ENCODE measurements at regions not wholly inside any gene's neighbourhood (a gene's known extent, or its start where the extent isn't known, plus 50 kb on each side); places are given as distances from the start of the nearest gene placed in this dataset.

- Histone ChIP-seq H3K4me3 (no peak overlapping the region), H3K4me1 (no peaks in the 10 kb centered on the region), H3K27ac (replicated peaks) (no peak overlapping the region), H3K9me3 (replicated peaks) (no peaks in the 10 kb centered on the region), H3K36me3 (no peaks in the 10 kb centered on the region), H3K27me3 (ENCODE audit: low read depth) (peaks cover 47% of the 10 kb centered on the region)
- TF ChIP-seq, protein P1, sequence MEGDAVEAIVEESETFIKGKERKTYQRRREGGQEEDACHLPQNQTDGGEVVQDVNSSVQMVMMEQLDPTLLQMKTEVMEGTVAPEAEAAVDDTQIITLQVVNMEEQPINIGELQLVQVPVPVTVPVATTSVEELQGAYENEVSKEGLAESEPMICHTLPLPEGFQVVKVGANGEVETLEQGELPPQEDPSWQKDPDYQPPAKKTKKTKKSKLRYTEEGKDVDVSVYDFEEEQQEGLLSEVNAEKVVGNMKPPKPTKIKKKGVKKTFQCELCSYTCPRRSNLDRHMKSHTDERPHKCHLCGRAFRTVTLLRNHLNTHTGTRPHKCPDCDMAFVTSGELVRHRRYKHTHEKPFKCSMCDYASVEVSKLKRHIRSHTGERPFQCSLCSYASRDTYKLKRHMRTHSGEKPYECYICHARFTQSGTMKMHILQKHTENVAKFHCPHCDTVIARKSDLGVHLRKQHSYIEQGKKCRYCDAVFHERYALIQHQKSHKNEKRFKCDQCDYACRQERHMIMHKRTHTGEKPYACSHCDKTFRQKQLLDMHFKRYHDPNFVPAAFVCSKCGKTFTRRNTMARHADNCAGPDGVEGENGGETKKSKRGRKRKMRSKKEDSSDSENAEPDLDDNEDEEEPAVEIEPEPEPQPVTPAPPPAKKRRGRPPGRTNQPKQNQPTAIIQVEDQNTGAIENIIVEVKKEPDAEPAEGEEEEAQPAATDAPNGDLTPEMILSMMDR (IDR thresholded peaks at IDR 0.05; ENCODE audit: borderline replicate concordance), result no peak
- DNase-seq, result no peak
- intact Hi-C loops (cut with micrococcal nuclease), result no loop called here
Measured at GRCh38 chr15:70522323-70522966, 240.9 kb downstream of the UACA start.

DNA sequence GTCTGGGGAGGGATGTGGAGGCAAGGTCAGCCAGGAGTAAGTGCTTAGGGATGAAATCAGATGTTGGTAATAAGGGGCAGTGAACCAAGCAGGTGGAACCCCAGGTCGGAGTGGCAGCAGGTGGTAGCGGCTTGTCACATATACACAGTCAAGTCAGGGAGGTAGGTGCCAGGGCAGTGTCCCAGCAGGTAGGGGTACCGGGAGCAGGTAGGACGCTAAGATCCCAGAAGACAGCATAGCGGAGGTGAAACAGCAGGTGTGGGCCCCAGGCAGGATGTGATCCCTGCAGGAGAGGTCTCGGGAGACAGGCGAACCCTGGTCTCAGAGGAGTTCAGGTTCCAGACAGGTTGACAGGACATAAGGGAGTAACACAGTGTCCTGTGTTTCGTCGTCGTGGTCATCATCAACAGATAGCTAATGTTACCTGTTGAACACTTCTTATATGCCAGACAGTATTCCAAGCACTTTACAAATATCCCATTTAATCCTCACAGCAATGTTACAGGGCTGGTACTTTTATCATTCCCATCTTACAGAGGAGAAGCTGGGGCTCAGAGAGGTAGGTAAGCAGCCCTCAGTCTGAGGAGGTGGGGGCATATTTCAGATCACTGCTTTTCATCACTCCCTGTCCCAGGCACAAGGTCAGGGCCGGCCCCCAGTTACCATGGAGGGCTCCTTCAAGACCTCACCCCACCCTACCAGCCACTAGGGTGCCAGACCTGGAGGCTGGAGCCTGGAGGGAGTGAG, 241.6 kb downstream of the UACA start:
- Histone ChIP-seq H3K27ac (replicated peaks) (no peak overlapping the region), H3K27me3 (ENCODE audit: low read depth) (peaks cover 53% of the 10 kb centered on the region), H3K9me3 (replicated peaks) (no peaks in the 10 kb centered on the region), H3K4me1 (no peaks in the 10 kb centered on the region), H3K36me3 (no peaks in the 10 kb centered on the region), H3K4me3 (no peak overlapping the region)
- TF ChIP-seq, protein P1 (IDR thresholded peaks at IDR 0.05; ENCODE audit: borderline replicate concordance), result no peak
- DNase-seq, result no peak
- intact Hi-C loops (cut with micrococcal nuclease), result no loop called here

GRCh38 chr15:70519616-70520015, 243.7 kb downstream of the UACA start:
- TF ChIP-seq, protein P1 (IDR thresholded peaks at IDR 0.05; ENCODE audit: borderline replicate concordance), result no peak
- H3K27ac ChIP-seq (replicated peaks), result no peak overlapping the region
- intact Hi-C loops (cut with micrococcal nuclease), result no loop called here
- H3K4me1 ChIP-seq, result no peaks in the 10 kb centered on the region
- DNase-seq, result no peak
- no peaks in the 10 kb centered on the region for H3K36me3 ChIP-seq
- no peaks in the 10 kb centered on the region for H3K9me3 ChIP-seq (replicated peaks)
- H3K4me3 ChIP-seq, result no peak overlapping the region
- peaks cover 50% of the 10 kb centered on the region for H3K27me3 ChIP-seq (ENCODE audit: low read depth)

GRCh38 chr15:70519004-70519365, 244.4 kb downstream of the UACA start:
- no peaks in the 10 kb centered on the region for H3K4me1 ChIP-seq
- TF ChIP-seq, protein P1 (IDR thresholded peaks at IDR 0.05; ENCODE audit: borderline replicate concordance), result no peak
- H3K27ac ChIP-seq (replicated peaks), result no peak overlapping the region
- H3K36me3 ChIP-seq, result no peaks in the 10 kb centered on the region
- no peaks in the 10 kb centered on the region for H3K9me3 ChIP-seq (replicated peaks)
- intact Hi-C loops (cut with micrococcal nuclease), result no loop called here
- no peak overlapping the region for H3K4me3 ChIP-seq
- peaks cover 56% of the 10 kb centered on the region for H3K27me3 ChIP-seq (ENCODE audit: low read depth)
- no peak for DNase-seq

DNA sequence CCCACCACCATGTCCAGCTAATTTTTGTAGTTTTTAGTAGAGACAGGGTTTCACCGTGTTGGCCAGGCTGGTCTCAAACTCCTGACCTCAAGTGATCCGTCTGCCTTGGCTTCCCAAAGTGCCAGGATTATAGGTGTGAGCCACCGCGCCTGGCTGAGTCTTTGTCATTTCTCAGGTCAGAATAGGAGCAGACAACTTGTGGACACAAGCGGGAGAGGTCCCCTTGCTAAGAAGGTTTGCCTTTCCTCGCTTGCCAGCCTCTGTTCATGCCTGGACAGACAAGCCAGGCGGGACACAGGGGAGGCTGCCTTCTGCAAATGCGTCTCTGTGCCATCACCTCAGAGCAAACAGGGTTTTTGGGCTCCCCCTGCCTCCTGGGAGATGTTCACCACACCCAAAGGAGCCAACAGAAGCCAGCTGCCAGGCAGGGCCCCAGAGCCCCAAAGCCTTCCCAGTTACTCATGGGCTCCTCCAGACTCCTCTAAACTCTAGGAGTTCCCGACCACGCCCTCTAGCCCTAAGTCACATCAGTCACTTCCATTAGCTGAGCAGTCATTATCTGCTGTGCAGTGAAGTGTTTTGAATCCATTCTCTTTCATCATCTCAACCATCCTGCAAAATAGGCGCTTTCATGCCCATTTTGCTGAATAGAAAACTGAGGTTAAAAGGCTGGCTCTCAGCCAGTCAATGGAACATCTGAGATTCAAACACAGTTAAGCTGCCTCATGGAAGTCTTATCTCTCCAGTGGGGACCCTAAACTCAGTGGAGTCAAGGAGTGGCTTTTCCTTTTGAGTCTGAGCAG, 245.0 kb downstream of the UACA start:
- H3K36me3 ChIP-seq, result no peaks in the 10 kb centered on the region

More for the DNA sequence above, 245.0 kb downstream of the UACA start:
- Histone ChIP-seq H3K4me1 (no peaks in the 10 kb centered on the region), H3K4me3 (no peak overlapping the region), H3K27ac (replicated peaks) (no peak overlapping the region), H3K27me3 (ENCODE audit: low read depth) (peaks cover 56% of the 10 kb centered on the region), H3K9me3 (replicated peaks) (no peaks in the 10 kb centered on the region)
- no peak for DNase-seq
- TF ChIP-seq, protein P1 (IDR thresholded peaks at IDR 0.05; ENCODE audit: borderline replicate concordance), result no peak
- intact Hi-C loops (cut with micrococcal nuclease), result no loop called here

Data from left ventricle myocardium inferior (tissue), 1 donor.